ENCODE measurements at regions not wholly inside any gene's neighbourhood (a gene's known extent, or its start where the extent isn't known, plus 50 kb on each side); places are given as distances from the start of the nearest gene placed in this dataset.
"Not testable (repeated sequence)": the region's sequence is repeated elsewhere in the genome, so short reads cannot be mapped to it uniquely, and the experiment has no call there.

DNA sequence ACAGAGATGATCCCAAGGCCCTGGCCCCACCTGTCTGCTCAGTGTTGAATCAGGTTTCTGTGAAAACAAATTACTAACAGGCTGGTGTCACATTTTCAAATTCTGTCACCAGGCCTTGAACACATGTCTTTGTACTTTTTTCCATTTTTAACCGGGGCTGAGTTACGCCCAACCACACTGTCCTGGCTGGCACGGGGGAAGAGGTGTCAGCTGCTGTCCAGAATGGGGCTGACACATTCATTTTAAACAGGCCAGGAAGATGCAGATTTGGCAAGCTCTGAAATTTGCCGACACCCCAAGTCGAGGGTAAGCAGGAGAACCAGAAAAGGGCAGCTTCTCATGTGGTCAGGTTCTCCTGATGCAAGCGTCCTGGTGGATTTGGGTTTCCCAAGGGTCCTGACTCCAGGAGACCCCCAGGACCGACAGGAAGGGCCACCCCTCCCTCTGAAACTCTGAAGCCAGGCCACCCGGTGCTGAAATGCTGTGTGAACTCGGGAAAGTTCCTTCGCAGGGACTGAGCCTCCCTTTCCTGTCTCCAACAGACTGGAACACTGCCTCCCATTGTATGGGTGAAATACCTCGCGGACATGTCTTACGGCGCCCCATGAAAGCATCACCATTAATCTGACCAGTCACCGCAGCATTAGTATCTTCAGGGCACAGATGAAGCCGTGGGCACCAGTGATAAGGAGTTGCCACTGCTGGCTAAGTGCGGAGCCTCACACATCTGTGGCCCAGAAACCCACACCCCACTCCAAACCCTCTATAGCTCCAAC, 90.5 kb upstream of the METTL9 start:
- peak; percentile 34 for DNase-seq

DNA sequence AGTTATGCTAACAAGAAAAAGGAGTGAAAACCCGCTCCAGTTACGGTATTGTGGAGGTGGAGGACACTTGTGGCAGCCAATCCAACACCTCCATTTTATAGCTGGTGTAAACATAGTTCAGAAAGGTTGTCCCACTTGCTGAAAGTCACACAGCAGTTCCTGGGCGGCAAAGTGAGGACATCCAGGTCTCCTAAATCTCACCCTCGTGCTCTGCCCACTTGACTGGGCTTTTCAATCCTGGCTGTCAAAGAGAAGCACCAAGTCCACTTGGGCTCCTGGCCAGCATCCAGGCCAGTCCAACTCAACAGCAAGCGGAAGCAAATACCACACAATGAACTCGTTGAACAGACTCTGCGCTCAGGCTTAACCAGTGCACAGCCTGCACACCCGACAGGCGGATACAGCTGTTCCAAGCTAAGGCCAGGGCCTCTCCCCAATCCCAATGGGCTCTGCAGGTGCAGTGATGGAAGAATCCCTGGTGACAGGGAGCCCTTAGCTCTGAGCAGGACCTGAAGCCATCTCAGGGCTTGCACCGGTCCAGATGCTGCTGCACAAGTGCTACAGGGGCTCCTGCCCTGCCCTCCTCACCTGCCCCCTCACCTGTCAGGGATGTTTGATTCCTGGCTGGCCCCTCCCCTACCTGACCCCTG, 89.8 kb upstream of the METTL9 start:
- H3K36me3 ChIP-seq (ENCODE audit: low read depth, missing control alignments); H3K27me3 ChIP-seq; H3K4me3 ChIP-seq; intact Hi-C loops (cut with DNase I; ENCODE audit: low total_unique reads); H3K9me3 ChIP-seq: not testable (repeated sequence)
- H3K27ac ChIP-seq = peak overlapping the region; percentile 45 to 69
- 51 to 77% methylated on average over 9 to 10 of the region's 10 CpGs for WGBS, 2 donors
- peak; percentile 17 for DNase-seq
- peaks cover 74% of the 10 kb centered on the region for H3K4me1 ChIP-seq

More for the DNA sequence above, 90.5 kb upstream of the METTL9 start:
- H3K4me3 ChIP-seq; H3K9me3 ChIP-seq; intact Hi-C loops (cut with DNase I; ENCODE audit: low total_unique reads); H3K27me3 ChIP-seq; H3K36me3 ChIP-seq (ENCODE audit: low read depth, missing control alignments): not testable (repeated sequence)
- H3K4me1 ChIP-seq = peaks cover 67% of the 10 kb centered on the region
- H3K27ac ChIP-seq = peak overlapping the region; percentile 45 to 69
- 66 to 72% methylated on average over 17 of the region's 17 CpGs for WGBS, 2 donors

DNA sequence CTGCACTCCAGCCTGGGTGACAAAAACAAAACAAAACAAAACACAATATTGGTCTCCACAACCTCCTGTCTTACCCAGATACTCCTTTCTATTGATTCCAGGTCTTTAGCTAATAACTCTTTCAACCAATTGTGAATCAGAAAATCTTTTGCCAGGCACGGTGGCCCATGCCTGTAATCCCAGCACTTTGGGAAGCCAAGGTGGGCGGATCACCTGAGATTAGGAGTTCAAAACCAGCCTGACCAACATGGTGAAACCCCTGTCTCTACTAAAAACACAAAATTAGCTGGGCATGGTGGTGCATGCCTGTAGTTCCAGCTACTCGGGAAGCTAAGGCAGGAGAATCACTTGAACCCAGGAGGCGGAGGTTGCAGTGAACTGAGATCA, 88.5 kb upstream of the METTL9 start:
- DNase-seq; H3K9me3 ChIP-seq; H3K36me3 ChIP-seq (ENCODE audit: low read depth, missing control alignments); intact Hi-C loops (cut with DNase I; ENCODE audit: low total_unique reads); H3K4me3 ChIP-seq; H3K27me3 ChIP-seq: not testable (repeated sequence)
- Histone ChIP-seq H3K4me1 (peaks cover 83% of the 10 kb centered on the region), H3K27ac (peak overlapping the region; percentile 45 to 69)
- WGBS, 2 donors = 88 to 89% methylated on average over 4 of the region's 4 CpGs

DNA sequence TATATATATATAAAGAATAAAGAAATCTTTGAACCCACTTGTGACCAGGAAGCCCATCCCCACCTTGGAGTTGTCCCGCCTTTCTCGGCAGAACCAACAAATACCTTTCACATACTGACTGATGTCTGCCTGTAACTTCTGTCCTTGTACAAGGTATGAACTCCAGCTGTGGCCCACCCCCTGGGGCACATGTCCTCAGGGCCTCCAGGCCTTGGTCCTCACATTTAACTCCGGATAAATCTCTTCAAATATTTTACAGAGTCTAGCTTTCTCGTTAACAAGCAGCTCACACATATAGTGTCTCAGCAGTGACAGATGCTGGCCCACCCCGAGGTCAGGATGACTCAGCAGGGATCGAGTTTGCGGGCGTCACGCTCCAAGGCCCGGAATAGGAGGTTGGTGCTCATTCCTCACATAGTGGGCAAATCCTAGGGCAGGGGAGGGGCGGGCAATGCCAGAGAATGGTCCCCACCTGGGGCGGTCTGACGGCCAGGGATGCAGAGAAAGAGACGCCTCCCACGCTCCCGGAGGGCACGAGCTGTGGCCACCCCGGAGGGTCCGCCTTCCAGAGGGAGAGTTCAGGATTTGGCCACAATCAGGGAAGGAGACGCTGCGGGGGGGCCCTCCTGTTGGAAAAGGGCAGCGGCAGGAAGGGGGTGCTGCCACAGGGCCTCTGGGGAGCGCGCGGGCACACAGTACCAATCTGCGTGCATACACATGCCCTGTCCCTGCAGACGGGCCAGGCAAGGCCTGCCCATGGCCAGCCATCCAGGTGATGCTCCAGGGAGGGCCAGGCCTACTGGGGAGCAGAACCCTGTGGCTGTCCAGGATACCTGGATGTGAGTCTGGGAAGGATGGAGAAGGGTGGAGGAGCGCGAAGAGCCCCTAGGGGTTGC, 87.8 kb upstream of the METTL9 start:
- 51 to 67% methylated on average over 29 of the region's 29 CpGs for WGBS, 2 donors
- peak; percentile 66 for DNase-seq
- H3K27me3 ChIP-seq; intact Hi-C loops (cut with DNase I; ENCODE audit: low total_unique reads); H3K36me3 ChIP-seq (ENCODE audit: low read depth, missing control alignments); H3K4me3 ChIP-seq; H3K9me3 ChIP-seq: not testable (repeated sequence)
- H3K4me1 ChIP-seq = peaks cover 83% of the 10 kb centered on the region
- H3K27ac ChIP-seq = peak overlapping the region; percentile 45 to 55

DNA sequence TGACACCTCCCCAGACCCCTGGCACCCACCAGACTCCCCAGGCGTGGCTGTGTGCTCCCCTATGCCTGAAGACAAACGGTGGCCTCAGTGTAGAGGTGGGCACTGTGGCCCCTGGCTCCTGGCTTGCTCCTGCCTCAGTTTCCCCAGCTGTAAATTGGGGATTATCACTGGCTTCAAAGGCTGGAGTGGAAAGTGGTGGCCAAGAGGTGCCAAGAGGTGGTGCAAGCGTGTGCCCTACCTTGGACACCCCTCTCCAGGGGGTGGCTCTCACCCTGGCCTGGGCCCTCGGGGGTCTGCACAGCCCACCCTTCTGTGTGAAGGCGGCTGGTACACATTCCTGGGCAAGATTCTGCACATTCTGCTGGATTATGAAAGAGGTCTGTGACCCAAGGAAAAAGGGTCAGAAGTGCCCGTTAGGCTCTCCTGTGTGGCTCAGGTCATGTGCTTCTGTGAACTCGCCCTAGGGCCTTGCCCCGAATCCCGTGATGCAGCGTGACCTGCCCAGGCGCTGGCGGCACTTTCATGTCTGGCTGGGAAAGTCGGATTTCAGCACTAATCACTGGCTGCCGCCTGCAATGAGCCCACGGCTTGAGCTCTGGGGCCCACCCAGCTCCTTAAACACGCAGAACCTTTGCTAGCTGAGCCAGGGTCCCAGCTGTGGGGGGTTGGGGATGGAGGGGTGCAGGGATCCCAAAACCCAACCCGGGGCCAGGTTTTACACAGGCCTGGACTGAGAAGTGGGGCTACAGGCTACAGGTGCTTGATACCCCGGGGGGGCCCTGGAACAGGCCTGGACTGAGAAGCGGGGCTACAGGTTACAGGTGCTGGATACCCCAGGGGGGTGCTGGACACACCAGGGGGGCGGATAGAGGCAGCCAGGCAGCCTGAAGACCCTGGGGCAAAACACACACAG, 86.8 kb upstream of the METTL9 start:
- H3K36me3 ChIP-seq (ENCODE audit: low read depth, missing control alignments); intact Hi-C loops (cut with DNase I; ENCODE audit: low total_unique reads); H3K27me3 ChIP-seq; H3K9me3 ChIP-seq; H3K4me3 ChIP-seq: not testable (repeated sequence)
- peaks cover 78% of the 10 kb centered on the region for H3K4me1 ChIP-seq
- H3K27ac ChIP-seq = peak overlapping the region; percentile 45 to 55
- WGBS, 2 donors = 66 to 80% methylated on average over 14 to 20 of the region's 20 CpGs
- peak; percentile 69 for DNase-seq

DNA sequence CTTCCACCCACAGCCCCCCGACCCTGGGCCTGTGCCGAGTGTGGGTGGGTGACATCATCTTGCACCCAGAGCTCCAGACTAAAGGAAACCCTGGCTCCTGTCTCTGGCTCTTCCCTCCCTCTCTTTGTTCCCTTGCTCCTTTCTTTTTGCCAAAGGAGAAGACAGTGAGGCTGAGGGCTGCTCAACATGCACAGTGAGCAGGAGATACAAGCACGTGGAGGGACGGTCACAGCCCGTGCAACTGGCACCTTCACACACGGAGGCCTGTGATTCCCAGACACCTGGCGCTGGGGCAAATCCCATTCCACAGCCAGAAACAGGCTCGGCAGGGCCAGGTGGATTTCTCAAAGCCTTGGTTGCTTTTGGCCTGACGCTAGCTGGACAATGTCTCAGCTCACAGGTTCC, 86.0 kb upstream of the METTL9 start:
- 39 to 43% methylated on average over 8 to 9 of the region's 9 CpGs for WGBS, 2 donors
- H3K36me3 ChIP-seq (ENCODE audit: low read depth, missing control alignments); H3K9me3 ChIP-seq; intact Hi-C loops (cut with DNase I; ENCODE audit: low total_unique reads); H3K27me3 ChIP-seq; H3K4me3 ChIP-seq: not testable (repeated sequence)
- Histone ChIP-seq H3K27ac (peak overlapping the region; percentile 16 to 45), H3K4me1 (peaks cover 70% of the 10 kb centered on the region)
- DNase-seq = peak; percentile 49

DNA sequence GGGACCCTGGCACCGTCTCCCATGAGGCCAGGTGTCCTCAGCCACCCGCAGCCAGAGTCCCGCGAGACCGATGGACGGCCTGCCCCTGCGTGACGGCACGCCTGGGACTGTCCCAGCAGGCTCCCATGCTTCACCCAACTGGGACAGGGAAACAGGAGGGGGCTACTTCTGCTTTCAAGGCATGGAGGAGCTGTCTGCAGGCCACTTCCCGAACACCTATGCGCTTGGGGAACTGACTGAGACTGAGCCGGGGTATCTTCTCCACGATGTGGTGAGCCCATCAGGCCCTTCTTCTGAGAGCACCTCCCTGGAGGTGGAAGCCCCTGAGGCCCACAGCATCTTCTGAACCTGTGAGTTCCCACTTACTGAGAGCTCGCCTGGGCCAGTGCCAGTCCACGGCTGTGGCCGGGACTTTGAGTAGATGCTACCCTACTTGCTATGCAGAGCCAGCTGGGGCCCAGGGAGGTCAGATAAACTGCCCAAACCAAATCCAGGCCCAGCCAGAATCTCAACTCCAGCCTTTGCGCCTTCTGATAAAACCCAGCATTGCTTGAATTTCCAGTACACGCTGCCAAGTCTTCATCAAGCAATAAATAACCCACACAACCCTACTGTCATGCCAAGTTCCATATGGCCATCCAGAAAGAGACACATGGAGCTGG, 85.4 kb upstream of the METTL9 start:
- intact Hi-C loops (cut with DNase I; ENCODE audit: low total_unique reads); H3K4me3 ChIP-seq; H3K9me3 ChIP-seq; H3K27me3 ChIP-seq; H3K36me3 ChIP-seq (ENCODE audit: low read depth, missing control alignments): not testable (repeated sequence)
- WGBS, 2 donors = 77 to 82% methylated on average over 15 to 18 of the region's 18 CpGs
- peak overlapping the region; percentile 16 to 45 for H3K27ac ChIP-seq
- peak; percentile 38 for DNase-seq
- peaks cover 64% of the 10 kb centered on the region for H3K4me1 ChIP-seq

DNA sequence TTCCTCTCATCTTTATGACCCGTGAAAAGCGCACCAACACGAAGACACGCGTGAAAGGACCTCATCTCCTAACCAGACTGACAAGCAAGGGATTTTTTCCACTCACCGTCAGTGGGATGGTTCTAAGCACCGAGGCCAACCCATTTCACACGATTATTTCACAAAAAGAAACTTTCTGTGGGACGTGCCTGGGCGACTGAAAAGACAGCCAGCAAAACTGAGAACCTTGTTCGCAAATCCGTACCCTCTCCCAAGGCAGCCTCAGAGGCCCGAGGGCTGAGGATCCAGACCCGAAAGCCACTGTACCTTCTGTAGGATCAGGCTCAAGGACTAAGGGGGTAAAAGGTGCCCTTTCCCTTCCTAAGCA, 84.9 kb upstream of the METTL9 start:
- intact Hi-C loops (cut with DNase I; ENCODE audit: low total_unique reads); H3K27me3 ChIP-seq; H3K36me3 ChIP-seq (ENCODE audit: low read depth, missing control alignments); H3K9me3 ChIP-seq; H3K4me3 ChIP-seq; DNase-seq: not testable (repeated sequence)
- peaks cover 59% of the 10 kb centered on the region for H3K4me1 ChIP-seq
- 77 to 81% methylated on average over 14 of the region's 14 CpGs for WGBS, 2 donors
- peak overlapping the region; percentile 16 to 45 for H3K27ac ChIP-seq

DNA sequence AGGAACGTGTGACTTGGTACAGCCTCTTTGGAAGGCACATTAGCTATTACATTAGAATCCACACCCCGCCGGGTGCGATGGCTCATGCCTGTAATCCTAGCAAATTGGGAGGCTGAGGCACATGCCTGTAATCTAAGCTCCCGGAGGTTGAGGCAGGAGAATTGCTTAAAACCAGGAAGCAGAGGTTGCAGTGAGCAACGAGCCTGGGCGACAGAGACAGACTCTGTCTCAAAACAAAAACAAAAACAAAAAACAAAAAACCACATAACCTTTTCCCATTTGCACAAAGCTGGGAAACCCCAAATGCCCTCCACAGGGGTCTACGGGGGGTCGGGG, 82.7 kb upstream of the METTL9 start:
- WGBS, 2 donors = 43 to 46% methylated on average over 9 of the region's 9 CpGs
- H3K9me3 ChIP-seq; H3K36me3 ChIP-seq (ENCODE audit: low read depth, missing control alignments); H3K27me3 ChIP-seq; intact Hi-C loops (cut with DNase I; ENCODE audit: low total_unique reads); H3K4me3 ChIP-seq; DNase-seq: not testable (repeated sequence)
- H3K4me1 ChIP-seq = peaks cover 45% of the 10 kb centered on the region
- peak overlapping the region in 1 of 2 donors; percentile 60 for H3K27ac ChIP-seq

DNA sequence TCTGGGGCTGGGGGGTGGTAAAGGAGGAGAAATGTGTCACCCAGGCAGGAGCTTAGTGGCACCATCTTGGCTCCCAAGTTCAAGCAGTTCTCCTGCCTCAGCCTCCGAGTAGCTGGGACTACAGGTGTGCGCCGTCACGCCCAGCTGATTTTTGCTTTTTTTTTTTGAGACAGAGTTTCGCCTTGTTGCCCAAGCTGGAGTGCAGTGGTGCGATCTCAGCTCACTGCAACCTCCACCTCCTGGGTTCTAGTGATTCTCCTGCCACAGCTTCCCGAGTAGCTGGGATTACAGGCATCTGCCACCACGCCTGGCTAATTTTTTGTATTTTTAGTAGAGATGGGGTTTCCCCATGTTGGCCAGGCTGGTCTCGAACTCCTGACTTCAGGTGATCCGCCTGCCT, 82.1 kb upstream of the METTL9 start:
- peaks cover 41% of the 10 kb centered on the region for H3K4me1 ChIP-seq

More for the DNA sequence above, 82.1 kb upstream of the METTL9 start:
- DNase-seq; H3K36me3 ChIP-seq (ENCODE audit: low read depth, missing control alignments); H3K9me3 ChIP-seq; intact Hi-C loops (cut with DNase I; ENCODE audit: low total_unique reads); H3K4me3 ChIP-seq; H3K27me3 ChIP-seq: not testable (repeated sequence)
- 69 to 78% methylated on average over 10 of the region's 10 CpGs for WGBS, 2 donors
- peak overlapping the region in 1 of 2 donors; percentile 60 for H3K27ac ChIP-seq

Measured in testis (tissue), 2 donors.